GM23338 (cell line): ENCODE measurements at regions not wholly inside any gene's neighbourhood (a gene's known extent, or its start where the extent isn't known, plus 50 kb on each side); places are given as distances from the start of the nearest gene placed in this dataset.

Experiments
- CREB1 ChIP-seq: fragments of 250-450 bp; sonication (Bioruptor Pico); IDR thresholded peaks from 2 replicates; pipeline ENCODE4 v1.5.0; 2020; ENCODE audit warnings: low read depth, mild to moderate bottlenecking, moderate library complexity
- EZH2 ChIP-seq: fragments of 200-600 bp; sonication (generic); IDR thresholded peaks from one replicate; pipeline ENCODE4 v1.8.0; 2017; ENCODE audit warnings: antibody characterized with exemption, mild to moderate bottlenecking, low read depth; ENCODE audit not compliant: unreplicated experiment
- EZH2phosphoT487 ChIP-seq: fragments of 200-600 bp; sonication (generic); IDR thresholded peaks from one replicate; pipeline ENCODE4 v1.8.1; 2018; ENCODE audit warnings: antibody characterized with exemption; ENCODE audit not compliant: unreplicated experiment
- JUNB ChIP-seq: IDR thresholded peaks from one replicate; pipeline ENCODE4 v1.6.1; 2016; ENCODE audit warnings: antibody characterized with exemption; ENCODE audit not compliant: unreplicated experiment
- POLR2AphosphoS5 ChIP-seq: IDR thresholded peaks from 2 replicates; pipeline ENCODE4 v1.6.1; 2016; ENCODE audit warnings: antibody characterized with exemption, low read depth
- STAT1 ChIP-seq: IDR thresholded peaks from one replicate; pipeline ENCODE4 v1.6.1; 2016; ENCODE audit warnings: antibody characterized with exemption; ENCODE audit not compliant: unreplicated experiment
- TF ChIP-seq, protein P1 (sequence below), 2 experiments: fragments of 200-600 bp in 1 of 2; sonication (generic) in 1 of 2; conservative IDR thresholded peaks; 2 replicates each; pipeline versions ENCODE4 v1.5.1 to v1.6.1; 2016 to 2017; ENCODE audit warnings: antibody characterized with exemption in 2 of 2, low read depth in 2 of 2, mild to moderate bottlenecking in 2 of 2, moderate library complexity in 1 of 2
- TF ChIP-seq, protein P2 (sequence below): IDR thresholded peaks from one replicate; pipeline ENCODE4 v1.6.1; 2018; ENCODE audit warnings: antibody characterized with exemption; ENCODE audit not compliant: unreplicated experiment

- TF ChIP-seq, protein P1, sequence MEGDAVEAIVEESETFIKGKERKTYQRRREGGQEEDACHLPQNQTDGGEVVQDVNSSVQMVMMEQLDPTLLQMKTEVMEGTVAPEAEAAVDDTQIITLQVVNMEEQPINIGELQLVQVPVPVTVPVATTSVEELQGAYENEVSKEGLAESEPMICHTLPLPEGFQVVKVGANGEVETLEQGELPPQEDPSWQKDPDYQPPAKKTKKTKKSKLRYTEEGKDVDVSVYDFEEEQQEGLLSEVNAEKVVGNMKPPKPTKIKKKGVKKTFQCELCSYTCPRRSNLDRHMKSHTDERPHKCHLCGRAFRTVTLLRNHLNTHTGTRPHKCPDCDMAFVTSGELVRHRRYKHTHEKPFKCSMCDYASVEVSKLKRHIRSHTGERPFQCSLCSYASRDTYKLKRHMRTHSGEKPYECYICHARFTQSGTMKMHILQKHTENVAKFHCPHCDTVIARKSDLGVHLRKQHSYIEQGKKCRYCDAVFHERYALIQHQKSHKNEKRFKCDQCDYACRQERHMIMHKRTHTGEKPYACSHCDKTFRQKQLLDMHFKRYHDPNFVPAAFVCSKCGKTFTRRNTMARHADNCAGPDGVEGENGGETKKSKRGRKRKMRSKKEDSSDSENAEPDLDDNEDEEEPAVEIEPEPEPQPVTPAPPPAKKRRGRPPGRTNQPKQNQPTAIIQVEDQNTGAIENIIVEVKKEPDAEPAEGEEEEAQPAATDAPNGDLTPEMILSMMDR (conservative IDR thresholded peaks at IDR 0.05; ENCODE audit: low read depth in 2 of 2), result no peak
- TF ChIP-seq EZH2 (no peak), EZH2phosphoT487 (no peak), JUNB (no peak), POLR2AphosphoS5 (no peak), CREB1 (CRISPR knock-in tag) (no peak), STAT1 (no peak)
- TF ChIP-seq, protein P2, sequence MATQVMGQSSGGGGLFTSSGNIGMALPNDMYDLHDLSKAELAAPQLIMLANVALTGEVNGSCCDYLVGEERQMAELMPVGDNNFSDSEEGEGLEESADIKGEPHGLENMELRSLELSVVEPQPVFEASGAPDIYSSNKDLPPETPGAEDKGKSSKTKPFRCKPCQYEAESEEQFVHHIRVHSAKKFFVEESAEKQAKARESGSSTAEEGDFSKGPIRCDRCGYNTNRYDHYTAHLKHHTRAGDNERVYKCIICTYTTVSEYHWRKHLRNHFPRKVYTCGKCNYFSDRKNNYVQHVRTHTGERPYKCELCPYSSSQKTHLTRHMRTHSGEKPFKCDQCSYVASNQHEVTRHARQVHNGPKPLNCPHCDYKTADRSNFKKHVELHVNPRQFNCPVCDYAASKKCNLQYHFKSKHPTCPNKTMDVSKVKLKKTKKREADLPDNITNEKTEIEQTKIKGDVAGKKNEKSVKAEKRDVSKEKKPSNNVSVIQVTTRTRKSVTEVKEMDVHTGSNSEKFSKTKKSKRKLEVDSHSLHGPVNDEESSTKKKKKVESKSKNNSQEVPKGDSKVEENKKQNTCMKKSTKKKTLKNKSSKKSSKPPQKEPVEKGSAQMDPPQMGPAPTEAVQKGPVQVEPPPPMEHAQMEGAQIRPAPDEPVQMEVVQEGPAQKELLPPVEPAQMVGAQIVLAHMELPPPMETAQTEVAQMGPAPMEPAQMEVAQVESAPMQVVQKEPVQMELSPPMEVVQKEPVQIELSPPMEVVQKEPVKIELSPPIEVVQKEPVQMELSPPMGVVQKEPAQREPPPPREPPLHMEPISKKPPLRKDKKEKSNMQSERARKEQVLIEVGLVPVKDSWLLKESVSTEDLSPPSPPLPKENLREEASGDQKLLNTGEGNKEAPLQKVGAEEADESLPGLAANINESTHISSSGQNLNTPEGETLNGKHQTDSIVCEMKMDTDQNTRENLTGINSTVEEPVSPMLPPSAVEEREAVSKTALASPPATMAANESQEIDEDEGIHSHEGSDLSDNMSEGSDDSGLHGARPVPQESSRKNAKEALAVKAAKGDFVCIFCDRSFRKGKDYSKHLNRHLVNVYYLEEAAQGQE, result no peak
Measured at GRCh38 chr6:196543-196942, 95.7 kb upstream of the DUSP22 start.
